HEK293 (cell line): ENCODE measurements at regions not wholly inside any gene's neighbourhood (a gene's known extent, or its start where the extent isn't known, plus 50 kb on each side); places are given as distances from the start of the nearest gene placed in this dataset.

Experiments used
- CTCF ChIA-PET: fragments of 350-600 bp; formaldehyde crosslinking; extraction: SDS; loops from one replicate; lab custom pipeline; 2021; ENCODE audit warnings: antibody characterized with exemption; lab: Yijun Ruan, JAX
- POLR2A ChIA-PET: fragments of 300-600 bp; formaldehyde crosslinking; extraction: SDS; loops from one replicate; lab custom pipeline; 2020; ENCODE audit warnings: antibody characterized with exemption, inconsistent platforms; lab: Yijun Ruan, JAX
- H3K27ac ChIP-seq: fragments of 200-500 bp; sonication (Bioruptor generic); 2 replicates; pipeline ENCODE4 v1.5.1; 2014; ENCODE audit warnings: low read depth, low read length, control low read depth, inconsistent platforms; ENCODE audit errors: extremely low read depth
- H3K36me3 ChIP-seq, 2 experiments: fragments of 200-500 bp in 1 of 2; sonication (Bioruptor generic) in 1 of 2; 1 replicate in 1 of 2; 2 replicates in 1 of 2; pipeline ENCODE4 v1.5.1; 2014 to 2017; ENCODE audit warnings: inconsistent platforms in 2 of 2, low read length in 2 of 2; ENCODE audit not compliant: control insufficient read depth in 2 of 2, insufficient read depth in 1 of 2
- H3K4me1 ChIP-seq: fragments of 200-500 bp; sonication (Bioruptor generic); 2 replicates; pipeline ENCODE4 v1.5.1; 2014; ENCODE audit warnings: mild to moderate bottlenecking, low read length, inconsistent platforms; ENCODE audit not compliant: control insufficient read depth, insufficient read depth
- H3K4me3 ChIP-seq: 2 replicates; pipeline ENCODE4 v1.5.1; 2011; ENCODE audit warnings: low read depth, mild to moderate bottlenecking, control low read depth, low read length, moderate library complexity
- H3K9me3 ChIP-seq: fragments of 200-500 bp; sonication (Bioruptor generic); 2 replicates; pipeline ENCODE4 v1.5.1; 2014; ENCODE audit warnings: low read depth, low read length, inconsistent platforms; ENCODE audit not compliant: control insufficient read depth, insufficient read depth
- MEIS1 ChIP-seq: sonication (generic); formaldehyde crosslinking; IDR thresholded peaks from 2 replicates; pipeline ENCODE4 v1.8.1; 2022; ENCODE audit warnings: missing genetic modification reagents, mild to moderate bottlenecking, borderline replicate concordance
- PRDM1 ChIP-seq: fragments of 450-650 bp; formaldehyde crosslinking; IDR thresholded peaks from 2 replicates; pipeline ENCODE4; 2016; ENCODE audit warnings: missing biosample characterization, missing genetic modification characterization
- REPIN1 ChIP-seq: fragments of 450-650 bp; formaldehyde crosslinking; IDR thresholded peaks from 2 replicates; pipeline ENCODE4 v1.5.1; 2017; ENCODE audit warnings: missing biosample characterization, missing genetic modification characterization, low read depth
- SETDB1 ChIP-seq: IDR thresholded peaks from one replicate; pipeline ENCODE4 v1.6.1; 2017; ENCODE audit warnings: mild to moderate bottlenecking, low read length, moderate library complexity, mixed read lengths; ENCODE audit not compliant: insufficient read length
- ZBTB8A ChIP-seq: fragments of 450-650 bp; formaldehyde crosslinking; IDR thresholded peaks from 2 replicates; pipeline ENCODE4 v1.5.1; 2016; ENCODE audit warnings: missing biosample characterization, missing genetic modification characterization
- ZNF114 ChIP-seq: fragments of 450-650 bp; formaldehyde crosslinking; IDR thresholded peaks from 2 replicates; pipeline ENCODE4 v1.5.0; 2017; ENCODE audit warnings: missing biosample characterization, missing genetic modification characterization
- ZNF133 ChIP-seq: fragments of 450-650 bp; formaldehyde crosslinking; IDR thresholded peaks from 2 replicates; pipeline ENCODE4 v1.5.1; 2016; ENCODE audit warnings: missing biosample characterization, missing genetic modification characterization
- ZNF140 ChIP-seq: fragments of 450-650 bp; formaldehyde crosslinking; IDR thresholded peaks from 2 replicates; pipeline ENCODE4 v1.5.1; 2016; ENCODE audit warnings: missing biosample characterization, missing genetic modification characterization
- ZNF302 ChIP-seq: fragments of 450-650 bp; formaldehyde crosslinking; IDR thresholded peaks from 2 replicates; pipeline ENCODE4 v1.5.1; 2016; ENCODE audit warnings: missing biosample characterization, missing genetic modification characterization, low read depth
- ZNF335 ChIP-seq: fragments of 450-650 bp; formaldehyde crosslinking; conservative IDR thresholded peaks from 2 replicates; pipeline ENCODE4 v1.5.1; 2016; ENCODE audit warnings: missing biosample characterization, missing genetic modification characterization
- ZNF341 ChIP-seq: fragments of 450-650 bp; formaldehyde crosslinking; IDR thresholded peaks from 2 replicates; pipeline ENCODE4; 2016; ENCODE audit warnings: low read depth, missing biosample characterization, missing genetic modification characterization
- ZNF426 ChIP-seq: fragments of 450-650 bp; formaldehyde crosslinking; IDR thresholded peaks from 2 replicates; pipeline ENCODE4 v1.5.1; 2017; ENCODE audit warnings: missing biosample characterization, missing genetic modification characterization, mild to moderate bottlenecking, inconsistent platforms, moderate library complexity
- ZNF433 ChIP-seq: fragments of 450-650 bp; formaldehyde crosslinking; IDR thresholded peaks from 2 replicates; pipeline ENCODE4 v1.5.1; 2016; ENCODE audit warnings: missing biosample characterization, missing genetic modification characterization, low read depth
- ZNF548 ChIP-seq: fragments of 450-650 bp; formaldehyde crosslinking; IDR thresholded peaks from 2 replicates; pipeline ENCODE4 v1.5.1; 2016; ENCODE audit warnings: missing biosample characterization, missing genetic modification characterization
- ZNF585B ChIP-seq: fragments of 450-650 bp; formaldehyde crosslinking; IDR thresholded peaks from 2 replicates; pipeline ENCODE4 v1.5.1; 2016; ENCODE audit warnings: missing biosample characterization, missing genetic modification characterization
- ZNF626 ChIP-seq: fragments of 450-650 bp; sonication (Bioruptor Pico); formaldehyde crosslinking; IDR thresholded peaks from 2 replicates; pipeline ENCODE4 v1.5.1; 2018; ENCODE audit warnings: missing biosample characterization, missing genetic modification characterization, inconsistent platforms
- ZNF658 ChIP-seq: fragments of 450-650 bp; formaldehyde crosslinking; IDR thresholded peaks from 2 replicates; pipeline ENCODE4; 2016; ENCODE audit warnings: missing biosample characterization, missing genetic modification characterization
- ZNF76 ChIP-seq: fragments of 450-650 bp; formaldehyde crosslinking; IDR thresholded peaks from 2 replicates; pipeline ENCODE4; 2016; ENCODE audit warnings: low read depth, missing biosample characterization, missing genetic modification characterization, borderline replicate concordance
- ZNF776 ChIP-seq: fragments of 450-650 bp; formaldehyde crosslinking; IDR thresholded peaks from 2 replicates; pipeline ENCODE4 v1.5.0; 2017; ENCODE audit warnings: missing biosample characterization, missing genetic modification characterization, borderline replicate concordance
- ZSCAN23 ChIP-seq: fragments of 450-650 bp; formaldehyde crosslinking; IDR thresholded peaks from 2 replicates; pipeline ENCODE4 v1.5.1; 2016; ENCODE audit warnings: missing biosample characterization, missing genetic modification characterization
- TF ChIP-seq, protein P1 (sequence below): fragments of 450-650 bp; formaldehyde crosslinking; IDR thresholded peaks from 2 replicates; pipeline ENCODE4 v1.5.1; 2017; ENCODE audit warnings: missing biosample characterization, missing genetic modification characterization
- TF ChIP-seq, protein P2 (sequence below): fragments of 450-650 bp; formaldehyde crosslinking; IDR thresholded peaks from 2 replicates; pipeline ENCODE4 v1.5.1; 2016; ENCODE audit warnings: missing biosample characterization, missing genetic modification characterization
- TF ChIP-seq, protein P3 (sequence below): fragments of 450-650 bp; formaldehyde crosslinking; IDR thresholded peaks from 2 replicates; pipeline ENCODE4 v1.5.1; 2016; ENCODE audit warnings: missing biosample characterization, missing genetic modification characterization
- TF ChIP-seq, protein P4 (sequence below): fragments of 450-650 bp; formaldehyde crosslinking; IDR thresholded peaks from 2 replicates; pipeline ENCODE4 v1.5.1; 2016; ENCODE audit warnings: missing biosample characterization, missing genetic modification characterization

DNA sequence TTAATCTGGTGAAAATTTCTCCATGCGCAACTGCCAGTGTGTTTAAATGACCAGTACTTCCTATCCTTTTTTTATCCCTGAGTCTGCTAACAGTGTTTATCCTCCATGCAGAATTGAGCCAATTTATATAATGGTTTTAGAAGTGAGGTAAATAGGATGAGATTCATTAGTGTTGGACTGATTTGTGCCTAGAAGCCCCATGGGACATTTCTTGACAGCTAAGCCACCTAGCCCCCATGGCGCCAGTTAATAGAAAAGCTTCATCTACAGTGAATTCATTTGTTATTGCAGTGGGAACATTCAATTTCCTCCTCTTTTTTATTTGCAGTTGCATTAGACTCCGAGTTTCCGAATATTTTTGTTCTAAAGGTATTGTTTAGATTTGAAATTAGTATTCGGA is 175.6 kb downstream of the ARL6IP6 start (continued):
- TF ChIP-seq ZNF302 (tag by site-specific recombination) = no peak
- no peak for TF ChIP-seq PRDM1 (tag by site-specific recombination)
- TF ChIP-seq ZNF140 (tag by site-specific recombination) = no peak
- no peak for TF ChIP-seq ZNF626 (tag by site-specific recombination)
- TF ChIP-seq ZNF114 (tag by site-specific recombination) = no peak

DNA sequence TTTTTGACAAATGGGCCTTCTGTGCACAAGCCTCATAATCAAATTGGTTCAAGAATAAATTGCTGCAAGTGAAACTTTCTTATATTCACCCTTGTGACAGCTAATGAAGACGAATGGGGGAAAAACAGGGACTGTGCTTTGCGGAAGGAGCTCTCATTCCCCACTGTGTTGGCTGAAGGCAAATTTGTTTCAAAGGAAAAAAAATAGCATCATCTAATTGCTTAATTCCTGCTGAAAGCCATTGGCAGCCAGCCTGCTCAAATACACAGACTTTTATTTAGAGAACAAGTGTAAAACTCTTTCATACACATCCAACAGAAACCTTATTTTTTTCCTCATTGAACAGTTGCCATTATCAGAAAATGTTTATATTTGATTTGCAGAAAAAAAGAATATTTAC is 172.3 kb downstream of the ARL6IP6 start:
- ChIA-PET CTCF (no interaction called here), POLR2A (no interaction called here)
- TF ChIP-seq ZSCAN23 (no peak), MEIS1 (CRISPR knock-in tag) (no peak)
- H3K9me3 ChIP-seq = no peaks in the 10 kb centered on the region
- H3K36me3 ChIP-seq = no peaks in the 10 kb centered on the region
- no peaks in the 10 kb centered on the region for H3K4me1 ChIP-seq
- H3K4me3 ChIP-seq = no peak overlapping the region
- H3K27ac ChIP-seq = no peak overlapping the region

DNA sequence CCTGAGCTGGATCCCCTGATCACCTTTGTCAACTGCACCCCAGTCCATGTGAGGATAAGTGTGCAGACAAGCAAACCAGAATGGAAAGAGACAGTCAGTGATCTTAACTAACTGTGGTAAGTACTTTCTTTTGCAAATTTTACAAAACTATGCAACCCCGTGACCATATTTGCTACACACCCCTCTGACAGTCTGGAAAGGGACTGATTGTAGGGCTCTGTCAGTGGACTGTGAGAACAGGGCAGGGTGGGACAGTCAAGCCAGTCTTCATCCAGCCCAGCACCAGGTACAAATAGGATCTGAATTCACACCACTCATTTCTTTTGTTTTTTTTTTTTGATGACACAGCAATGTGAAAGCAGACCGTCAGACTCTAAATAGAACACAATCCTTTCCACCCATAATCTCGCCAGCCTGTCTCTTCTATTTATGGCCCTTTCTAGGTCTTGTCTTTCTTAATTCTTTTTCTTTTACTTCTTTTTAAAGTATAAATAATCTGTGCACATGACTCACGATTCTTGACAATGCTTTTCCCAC is 165.6 kb downstream of the ARL6IP6 start:
- Histone ChIP-seq H3K36me3 (no peaks in the 10 kb centered on the region), H3K4me1 (no peaks in the 10 kb centered on the region), H3K9me3 (no peaks in the 10 kb centered on the region), H3K4me3 (no peak overlapping the region), H3K27ac (no peak overlapping the region)
- POLR2A ChIA-PET = no interaction called here
- TF ChIP-seq ZNF658 (tag by site-specific recombination) (no peak), ZNF341 (tag by site-specific recombination) (no peak), REPIN1 (tag by site-specific recombination) (no peak), ZNF335 (tag by site-specific recombination) (no peak), ZNF776 (tag by site-specific recombination) (no peak), ZNF76 (tag by site-specific recombination) (no peak), ZNF133 (tag by site-specific recombination) (no peak), ZNF433 (no peak)
- TF ChIP-seq, protein P1, sequence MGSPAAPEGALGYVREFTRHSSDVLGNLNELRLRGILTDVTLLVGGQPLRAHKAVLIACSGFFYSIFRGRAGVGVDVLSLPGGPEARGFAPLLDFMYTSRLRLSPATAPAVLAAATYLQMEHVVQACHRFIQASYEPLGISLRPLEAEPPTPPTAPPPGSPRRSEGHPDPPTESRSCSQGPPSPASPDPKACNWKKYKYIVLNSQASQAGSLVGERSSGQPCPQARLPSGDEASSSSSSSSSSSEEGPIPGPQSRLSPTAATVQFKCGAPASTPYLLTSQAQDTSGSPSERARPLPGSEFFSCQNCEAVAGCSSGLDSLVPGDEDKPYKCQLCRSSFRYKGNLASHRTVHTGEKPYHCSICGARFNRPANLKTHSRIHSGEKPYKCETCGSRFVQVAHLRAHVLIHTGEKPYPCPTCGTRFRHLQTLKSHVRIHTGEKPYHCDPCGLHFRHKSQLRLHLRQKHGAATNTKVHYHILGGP (tag by site-specific recombination) = no peak
- CTCF ChIA-PET = no interaction called here

DNA sequence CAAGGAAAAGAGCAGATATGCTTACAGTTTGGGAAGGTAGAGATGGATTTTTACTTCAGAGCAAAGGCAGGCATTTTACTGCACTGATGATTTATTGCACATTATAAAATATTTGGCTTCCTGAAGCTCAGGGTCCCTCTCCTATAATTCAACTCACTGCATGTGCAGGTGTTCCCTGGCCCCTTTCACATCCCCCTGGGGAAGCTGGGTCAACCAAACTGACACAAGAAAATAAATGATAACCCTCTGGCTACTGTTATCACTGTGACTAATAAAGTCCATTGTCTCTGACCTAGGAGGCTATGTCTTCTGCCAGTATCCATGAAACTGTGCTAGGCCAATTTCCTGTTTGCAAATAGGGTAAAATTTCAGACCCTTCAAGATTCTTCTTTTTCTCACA is 163.1 kb downstream of the ARL6IP6 start:
- Histone ChIP-seq H3K27ac (no peak overlapping the region), H3K4me1 (no peaks in the 10 kb centered on the region), H3K9me3 (no peaks in the 10 kb centered on the region), H3K36me3 (no peaks in the 10 kb centered on the region), H3K4me3 (no peak overlapping the region)
- no peak for TF ChIP-seq ZNF426 (tag by site-specific recombination)
- TF ChIP-seq, protein P2, sequence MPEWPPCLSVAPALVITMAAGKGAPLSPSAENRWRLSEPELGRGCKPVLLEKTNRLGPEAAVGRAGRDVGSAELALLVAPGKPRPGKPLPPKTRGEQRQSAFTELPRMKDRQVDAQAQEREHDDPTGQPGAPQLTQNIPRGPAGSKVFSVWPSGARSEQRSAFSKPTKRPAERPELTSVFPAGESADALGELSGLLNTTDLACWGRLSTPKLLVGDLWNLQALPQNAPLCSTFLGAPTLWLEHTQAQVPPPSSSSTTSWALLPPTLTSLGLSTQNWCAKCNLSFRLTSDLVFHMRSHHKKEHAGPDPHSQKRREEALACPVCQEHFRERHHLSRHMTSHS (tag by site-specific recombination) = no peak
- no peak for TF ChIP-seq ZNF585B (tag by site-specific recombination)
- no peak for TF ChIP-seq ZNF548 (tag by site-specific recombination)
- TF ChIP-seq, protein P3, sequence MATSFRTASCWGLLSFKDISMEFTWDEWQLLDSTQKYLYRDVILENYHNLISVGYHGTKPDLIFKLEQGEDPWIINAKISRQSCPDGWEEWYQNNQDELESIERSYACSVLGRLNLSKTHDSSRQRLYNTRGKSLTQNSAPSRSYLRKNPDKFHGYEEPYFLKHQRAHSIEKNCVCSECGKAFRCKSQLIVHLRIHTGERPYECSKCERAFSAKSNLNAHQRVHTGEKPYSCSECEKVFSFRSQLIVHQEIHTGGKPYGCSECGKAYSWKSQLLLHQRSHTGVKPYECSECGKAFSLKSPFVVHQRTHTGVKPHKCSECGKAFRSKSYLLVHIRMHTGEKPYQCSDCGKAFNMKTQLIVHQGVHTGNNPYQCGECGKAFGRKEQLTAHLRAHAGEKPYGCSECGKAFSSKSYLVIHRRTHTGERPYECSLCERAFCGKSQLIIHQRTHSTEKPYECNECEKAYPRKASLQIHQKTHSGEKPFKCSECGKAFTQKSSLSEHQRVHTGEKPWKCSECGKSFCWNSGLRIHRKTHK (tag by site-specific recombination) = no peak
- no peak for TF ChIP-seq SETDB1
- TF ChIP-seq ZBTB8A = no peak
- TF ChIP-seq, protein P4, sequence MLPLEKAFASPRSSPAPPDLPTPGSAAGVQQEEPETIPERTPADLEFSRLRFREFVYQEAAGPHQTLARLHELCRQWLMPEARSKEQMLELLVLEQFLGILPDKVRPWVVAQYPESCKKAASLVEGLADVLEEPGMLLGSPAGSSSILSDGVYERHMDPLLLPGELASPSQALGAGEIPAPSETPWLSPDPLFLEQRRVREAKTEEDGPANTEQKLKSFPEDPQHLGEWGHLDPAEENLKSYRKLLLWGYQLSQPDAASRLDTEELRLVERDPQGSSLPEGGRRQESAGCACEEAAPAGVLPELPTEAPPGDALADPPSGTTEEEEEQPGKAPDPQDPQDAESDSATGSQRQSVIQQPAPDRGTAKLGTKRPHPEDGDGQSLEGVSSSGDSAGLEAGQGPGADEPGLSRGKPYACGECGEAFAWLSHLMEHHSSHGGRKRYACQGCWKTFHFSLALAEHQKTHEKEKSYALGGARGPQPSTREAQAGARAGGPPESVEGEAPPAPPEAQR = no peak
- no peak for TF ChIP-seq ZNF133 (tag by site-specific recombination)
- ChIA-PET POLR2A (no interaction called here), CTCF (interaction anchor here (0.7 kb wide), 1 partner anchor 1482 kb away, joined by 3 read pairs; no protein-coding TSS in a partner anchor)
